ENCODE measurements at regions not wholly inside any gene's neighbourhood (a gene's known extent, or its start where the extent isn't known, plus 50 kb on each side); places are given as distances from the start of the nearest gene placed in this dataset.

DNA sequence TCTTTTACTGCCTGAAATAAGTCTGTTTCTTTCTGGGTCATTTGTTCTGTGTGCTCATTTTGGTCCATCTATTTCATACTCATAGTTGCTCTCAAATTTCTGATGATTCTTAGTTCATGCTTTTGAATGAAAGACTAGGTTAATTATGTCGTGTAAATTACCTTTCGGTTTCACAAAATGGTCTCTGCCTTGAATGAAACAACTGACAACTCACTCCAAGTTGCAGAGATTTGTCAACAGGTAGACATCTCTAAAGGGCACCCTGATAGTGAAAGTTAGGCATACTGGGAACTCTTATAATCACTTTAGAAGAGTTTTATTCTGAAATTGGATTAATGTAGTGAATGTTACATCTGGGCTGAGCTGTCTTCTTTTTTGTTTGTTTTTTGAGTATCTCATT, 726.9 kb downstream of the PDHA2 start:
- TF ChIP-seq, protein P1, sequence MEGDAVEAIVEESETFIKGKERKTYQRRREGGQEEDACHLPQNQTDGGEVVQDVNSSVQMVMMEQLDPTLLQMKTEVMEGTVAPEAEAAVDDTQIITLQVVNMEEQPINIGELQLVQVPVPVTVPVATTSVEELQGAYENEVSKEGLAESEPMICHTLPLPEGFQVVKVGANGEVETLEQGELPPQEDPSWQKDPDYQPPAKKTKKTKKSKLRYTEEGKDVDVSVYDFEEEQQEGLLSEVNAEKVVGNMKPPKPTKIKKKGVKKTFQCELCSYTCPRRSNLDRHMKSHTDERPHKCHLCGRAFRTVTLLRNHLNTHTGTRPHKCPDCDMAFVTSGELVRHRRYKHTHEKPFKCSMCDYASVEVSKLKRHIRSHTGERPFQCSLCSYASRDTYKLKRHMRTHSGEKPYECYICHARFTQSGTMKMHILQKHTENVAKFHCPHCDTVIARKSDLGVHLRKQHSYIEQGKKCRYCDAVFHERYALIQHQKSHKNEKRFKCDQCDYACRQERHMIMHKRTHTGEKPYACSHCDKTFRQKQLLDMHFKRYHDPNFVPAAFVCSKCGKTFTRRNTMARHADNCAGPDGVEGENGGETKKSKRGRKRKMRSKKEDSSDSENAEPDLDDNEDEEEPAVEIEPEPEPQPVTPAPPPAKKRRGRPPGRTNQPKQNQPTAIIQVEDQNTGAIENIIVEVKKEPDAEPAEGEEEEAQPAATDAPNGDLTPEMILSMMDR (conservative IDR thresholded peaks at IDR 0.05), result no peak
- no peak for TF ChIP-seq ZFX (IDR thresholded peaks at IDR 0.05)
